A549 (cell line): ENCODE measurements at regions not wholly inside any gene's neighbourhood (a gene's known extent, or its start where the extent isn't known, plus 50 kb on each side); places are given as distances from the start of the nearest gene placed in this dataset.

ENCODE experiments used
- ATAC-seq, 2 experiments: fragments of 200-7000 bp in 1 of 2; fragments of >200 bp in 1 of 2; cut with Nextera tagmentation in 1 of 2; cut with Tn5 transposase in 1 of 2; 3 replicates each; pipeline versions ENCODE4 v1.8.0 to v1.9.1; 2018 to 2020; ENCODE audit warnings: mild to moderate bottlenecking in 1 of 2, moderate library complexity in 1 of 2
- CTCF ChIA-PET: fragments of 300-600 bp; sonication (Branson Sonifier 250); formaldehyde crosslinking; extraction: SDS; loops from one replicate; lab custom pipeline; 2021; ENCODE audit warnings: antibody characterized with exemption, inconsistent platforms; lab: Yijun Ruan, JAX
- POLR2A ChIA-PET: fragments of 350-600 bp; formaldehyde crosslinking; extraction: SDS; loops from one replicate; lab custom pipeline; 2021; ENCODE audit warnings: antibody characterized with exemption, inconsistent platforms; lab: Yijun Ruan, JAX
- DNase-seq, 2 experiments: peaks; one replicate each; pipeline versions ENCODE4 v3.0.0 to v3.0.0-alpha.2; 2011 to 2016; ENCODE audit warnings: low read depth in 1 of 2, low spot score in 1 of 2
- FAIRE-seq: peaks from 2 replicates; lab custom pipeline; 2011; peaks lifted over from hg19 to GRCh38; lab: Jason Lieb, UNC
- H3K27ac ChIP-seq, 2 experiments: fragments of >200 bp; sonication (Bioruptor Twin); formaldehyde crosslinking; 3 replicates each; pipeline ENCODE4 v1.5.1; 2016 to 2017
- H3K4me1 ChIP-seq: fragments of >200 bp; sonication (Bioruptor Twin); formaldehyde crosslinking; 3 replicates; pipeline ENCODE4 v1.6.1; 2016
- H3K4me2 ChIP-seq: fragments of >200 bp; sonication (Bioruptor Twin); formaldehyde crosslinking; 3 replicates; pipeline ENCODE4 v1.6.1; 2016
- H3K4me3 ChIP-seq: fragments of >200 bp; sonication (Bioruptor Twin); formaldehyde crosslinking; 3 replicates; pipeline ENCODE4 v1.5.1; 2016
- H3K9me3 ChIP-seq: fragments of >200 bp; sonication (Bioruptor Twin); formaldehyde crosslinking; 3 replicates; pipeline ENCODE4 v1.6.1; 2016
- CEBPB ChIP-seq, 2 experiments: fragments of >200 bp in 1 of 2; sonication (Bioruptor Twin) in 1 of 2; formaldehyde crosslinking in 1 of 2; IDR thresholded peaks; 2 replicates each; pipeline ENCODE4 v1.6.1; 2012 to 2016
- CHD2 ChIP-seq: fragments of 150-350 bp; IDR thresholded peaks from 2 replicates; pipeline ENCODE4 v1.6.1; 2014; ENCODE audit warnings: low read length; ENCODE audit not compliant: partially characterized antibody
- CHD4 ChIP-seq: fragments of 200-600 bp; sonication (generic); IDR thresholded peaks from 2 replicates; pipeline ENCODE4 v1.6.1; 2016; ENCODE audit warnings: antibody characterized with exemption, mild to moderate bottlenecking, borderline replicate concordance
- CTCF ChIP-seq: fragments of >200 bp; sonication (Bioruptor Twin); formaldehyde crosslinking; IDR thresholded peaks from 3 replicates; pipeline ENCODE4 v1.5.1; 2016
- ESRRA ChIP-seq: fragments of 150-350 bp; IDR thresholded peaks from 2 replicates; pipeline ENCODE4 v1.6.1; 2014; ENCODE audit warnings: mild to moderate bottlenecking, low read length, borderline replicate concordance
- FOSL2 ChIP-seq, 2 experiments: fragments of 450-650 bp in 1 of 2; fragments of >200 bp in 1 of 2; sonication (Bioruptor Twin) in 1 of 2; formaldehyde crosslinking; IDR thresholded peaks; 2 replicates each; pipeline versions ENCODE4 v1.5.0 to v1.6.1; 2016 to 2020; ENCODE audit warnings: mild to moderate bottlenecking in 1 of 2, moderate library complexity in 1 of 2
- FOXS1 ChIP-seq: fragments of 250-450 bp; sonication (Bioruptor Pico); IDR thresholded peaks from 2 replicates; pipeline ENCODE4 v1.5.0; 2020; ENCODE audit warnings: mild to moderate bottlenecking, moderate library complexity
- HES2 ChIP-seq: fragments of >200 bp; sonication (Bioruptor Twin); formaldehyde crosslinking; IDR thresholded peaks from 2 replicates; pipeline ENCODE4 v1.6.1; 2016
- HEYL ChIP-seq: fragments of 250-450 bp; sonication (Bioruptor Pico); IDR thresholded peaks from 2 replicates; pipeline ENCODE4 v1.8.0; 2021; ENCODE audit warnings: mild to moderate bottlenecking, moderate library complexity
- HOXB5 ChIP-seq: fragments of 250-450 bp; sonication (Bioruptor Pico); IDR thresholded peaks from 2 replicates; pipeline ENCODE4 v1.5.0; 2020; ENCODE audit warnings: mild to moderate bottlenecking, moderate library complexity
- JUNB ChIP-seq: fragments of >200 bp; sonication (Bioruptor Twin); formaldehyde crosslinking; IDR thresholded peaks from 2 replicates; pipeline ENCODE4 v1.6.1; 2016
- KDM5A ChIP-seq: fragments of 200-600 bp; sonication (generic); IDR thresholded peaks from 2 replicates; pipeline ENCODE4 v1.6.1; 2016; ENCODE audit warnings: antibody characterized with exemption, mild to moderate bottlenecking
- MYC ChIP-seq: IDR thresholded peaks from 2 replicates; pipeline ENCODE4 v1.6.1; 2012; ENCODE audit warnings: mild to moderate bottlenecking, inconsistent platforms, low read length, improper control_type of control experiment, borderline replicate concordance
- NR3C1 ChIP-seq: fragments of >200 bp; sonication (Bioruptor Twin); formaldehyde crosslinking; IDR thresholded peaks from 3 replicates; pipeline ENCODE4 v1.6.1; 2017
- PBX3 ChIP-seq: IDR thresholded peaks from 2 replicates; pipeline ENCODE4 v1.6.1; 2012
- PHF8 ChIP-seq: fragments of 200-600 bp; sonication (generic); IDR thresholded peaks from 2 replicates; pipeline ENCODE4 v1.6.1; 2016; ENCODE audit warnings: low read depth, mild to moderate bottlenecking, antibody characterized with exemption, moderate library complexity, borderline replicate concordance
- POLR2A ChIP-seq: IDR thresholded peaks from 2 replicates; pipeline ENCODE4 v1.6.1; 2012; ENCODE audit warnings: mild to moderate bottlenecking, low read length
- RARB ChIP-seq: fragments of 250-450 bp; sonication (Bioruptor Pico); IDR thresholded peaks from 2 replicates; pipeline ENCODE4 v1.8.0; 2021; ENCODE audit warnings: mild to moderate bottlenecking, moderate library complexity
- SREBF2 ChIP-seq: fragments of 450-650 bp; IDR thresholded peaks from 2 replicates; pipeline ENCODE4 v1.6.1; 2014; ENCODE audit warnings: mild to moderate bottlenecking, moderate library complexity
- TFCP2L1 ChIP-seq: fragments of 250-450 bp; sonication (Bioruptor Pico); IDR thresholded peaks from 2 replicates; pipeline ENCODE4 v1.5.0; 2021; ENCODE audit warnings: mild to moderate bottlenecking
- ZC3H11A ChIP-seq: fragments of 450-650 bp; IDR thresholded peaks from 2 replicates; pipeline ENCODE4 v1.6.1; 2014; ENCODE audit warnings: antibody characterized with exemption, mild to moderate bottlenecking
- ZSCAN20 ChIP-seq: fragments of 250-450 bp; sonication (Bioruptor Pico); IDR thresholded peaks from 2 replicates; pipeline ENCODE4 v1.8.0; 2022; ENCODE audit warnings: mild to moderate bottlenecking, moderate library complexity
- WGBS: methylation state at CpG from one replicate; pipeline ENCODE4 v1.1.6; 2017; ENCODE audit errors: missing lambda C conversion rate; 5-methylcytosine and 5-hydroxymethylcytosine counted together

- no peak overlapping the region for H3K4me3 ChIP-seq
- WGBS: 27% methylated on average over 3 of the region's 3 CpGs
- no peak for TF ChIP-seq NR3C1
- no peak for TF ChIP-seq RARB (CRISPR knock-in tag)
- no peak for TF ChIP-seq ZC3H11A
- TF ChIP-seq CTCF: no peak
- TF ChIP-seq SREBF2: no peak
- TF ChIP-seq, all 56 proteins: peak for 0
- H3K9me3 ChIP-seq: no peaks in the 10 kb centered on the region
- H3K4me2 ChIP-seq: no peak overlapping the region
- no peak overlapping the region for H3K27ac ChIP-seq
- DNase-seq (no peak), FAIRE-seq (no peak), ATAC-seq (no peak)
- CTCF ChIA-PET: no interaction called here
- no peaks in the 10 kb centered on the region for H3K4me1 ChIP-seq
- POLR2A ChIA-PET: no interaction called here
Measured at GRCh38 chr5:38187532-38187931, 70.8 kb upstream of the EGFLAM start.

GRCh38 chr5:38184627-38185026 lies 73.7 kb upstream of the EGFLAM start:
- no peaks in the 10 kb centered on the region for H3K4me1 ChIP-seq
- H3K4me2 ChIP-seq: no peak overlapping the region
- no peak for FAIRE-seq
- no peak for ATAC-seq
- no peaks in the 10 kb centered on the region for H3K9me3 ChIP-seq
- no peak overlapping the region for H3K27ac ChIP-seq
- DNase-seq: no peak
- no peak overlapping the region for H3K4me3 ChIP-seq
- POLR2A ChIA-PET: no interaction called here
- 14% methylated on average over 3 of the region's 3 CpGs for WGBS
- CTCF ChIA-PET: interaction anchor here (2.5 kb wide), 1 partner anchor 9 kb away, joined by 9 read pairs; no protein-coding TSS in a partner anchor
- TF ChIP-seq CHD2 (no peak), KDM5A (no peak), POLR2A (no peak), FOXS1 (CRISPR knock-in tag) (no peak), CHD4 (no peak), JUNB (no peak), HEYL (CRISPR knock-in tag) (no peak), PBX3 (no peak), FOSL2 (IDR thresholded peaks at IDR 0.05) (no peak), FOSL2 (CRISPR knock-in tag; IDR thresholded peaks at IDR 0.05) (no peak), TFCP2L1 (CRISPR knock-in tag) (no peak), HES2 (no peak), MYC (no peak)
- TF ChIP-seq, all 56 proteins: peak for 0

GRCh38 chr5:38182991-38183390 lies 75.4 kb upstream of the EGFLAM start:
- no peaks in the 10 kb centered on the region for H3K9me3 ChIP-seq
- ChIA-PET POLR2A (no interaction called here), CTCF (interaction anchor here (5.1 kb wide), 1 partner anchor 10 kb away, joined by 31 read pairs; no protein-coding TSS in a partner anchor)
- DNase-seq: no peak
- no peak for FAIRE-seq
- H3K4me2 ChIP-seq: no peak overlapping the region
- no peak overlapping the region for H3K27ac ChIP-seq
- H3K4me1 ChIP-seq: no peaks in the 10 kb centered on the region
- TF ChIP-seq CHD2: no peak
- TF ChIP-seq PHF8: no peak
- no peak for TF ChIP-seq ESRRA
- TF ChIP-seq ZSCAN20 (CRISPR knock-in tag): no peak
- 42% methylated on average over 7 of the region's 7 CpGs for WGBS
- ATAC-seq: no peak; a peak in 1 of 6 replicates
- H3K4me3 ChIP-seq: no peak overlapping the region

- Histone ChIP-seq H3K27ac (no peak overlapping the region), H3K9me3 (no peaks in the 10 kb centered on the region), H3K4me2 (no peak overlapping the region), H3K4me1 (no peaks in the 10 kb centered on the region), H3K4me3 (no peak overlapping the region)
- CTCF ChIA-PET: interaction anchor here (3.4 kb wide), 1 partner anchor 24 kb away, joined by 12 read pairs; no protein-coding TSS in a partner anchor
- POLR2A ChIA-PET: no interaction called here
- FAIRE-seq (no peak), ATAC-seq (no peak), DNase-seq (no peak)
- WGBS: 26% methylated on average over 2 of the region's 2 CpGs
- no peak for TF ChIP-seq CEBPB (IDR thresholded peaks at IDR 0.05)
- no peak for TF ChIP-seq HOXB5 (CRISPR knock-in tag)
- no peak for TF ChIP-seq JUNB
- no peak for TF ChIP-seq ESRRA
- TF ChIP-seq SREBF2: no peak
Measured at GRCh38 chr5:38168029-38168428, 90.3 kb upstream of the EGFLAM start.
